Keratinocyte (primary cell): ENCODE measurements at regions not wholly inside any gene's neighbourhood (a gene's known extent, or its start where the extent isn't known, plus 50 kb on each side); places are given as distances from the start of the nearest gene placed in this dataset.

Source experiments
- DNase-seq: peaks from one replicate; pipeline ENCODE4 v3.0.0-alpha.2; 2011; ENCODE audit warnings: low read depth, missing footprints, low spot score
- FAIRE-seq: peaks from 2 replicates; lab custom pipeline; 2011; peaks lifted over from hg19 to GRCh38; lab: Jason Lieb, UNC
- H2AFZ ChIP-seq: 2 replicates; pipeline ENCODE4 v1.6.0; 2012; ENCODE audit warnings: low read length, control low read depth, inconsistent platforms; ENCODE audit not compliant: control insufficient read depth
- H3K27ac ChIP-seq: 2 replicates; pipeline ENCODE4 v1.5.1; 2011; ENCODE audit warnings: low read length; ENCODE audit not compliant: control insufficient read depth, insufficient read depth
- H3K27me3 ChIP-seq: 3 replicates; pipeline ENCODE4 v1.6.0; 2011; ENCODE audit warnings: low read length; ENCODE audit not compliant: control insufficient read depth, insufficient read depth; ENCODE audit errors: extremely low read depth
- H3K36me3 ChIP-seq, 2 experiments: 2 replicates in 1 of 2; 3 replicates in 1 of 2; pipeline ENCODE4 v1.5.1; 2011; ENCODE audit warnings: low read length in 2 of 2, mild to moderate bottlenecking in 1 of 2; ENCODE audit not compliant: control insufficient read depth in 2 of 2, insufficient read depth in 2 of 2; ENCODE audit errors: extremely low read depth in 1 of 2
- H3K4me1 ChIP-seq: 3 replicates; pipeline ENCODE4 v1.5.1; 2011; ENCODE audit warnings: low read length; ENCODE audit not compliant: control insufficient read depth, insufficient read depth; ENCODE audit errors: extremely low read depth
- H3K4me2 ChIP-seq: 3 replicates; pipeline ENCODE4 v1.6.0; 2011; ENCODE audit warnings: low read depth, low read length; ENCODE audit not compliant: control insufficient read depth, insufficient read depth; ENCODE audit errors: extremely low read depth
- H3K4me3 ChIP-seq, 3 experiments: fragments of 200-600 bp in 1 of 3; sonication (generic) in 1 of 3; 2 replicates in 2 of 3; 3 replicates in 1 of 3; pipeline ENCODE4 v1.5.1; 2011 to 2016; ENCODE audit warnings: low read length in 3 of 3, mild to moderate bottlenecking in 3 of 3, control low read depth in 2 of 3, inconsistent platforms in 1 of 3, low read depth in 1 of 3, mixed read lengths in 1 of 3, mixed run types in 1 of 3, moderate library complexity in 1 of 3; ENCODE audit not compliant: control insufficient read depth in 2 of 3, insufficient read depth in 2 of 3; ENCODE audit errors: extremely low read depth in 1 of 3
- H3K79me2 ChIP-seq: 2 replicates; pipeline ENCODE4 v1.6.0; 2012; ENCODE audit warnings: low read length; ENCODE audit not compliant: control insufficient read depth, insufficient read depth
- H3K9ac ChIP-seq: 3 replicates; pipeline ENCODE4 v1.6.0; 2011; ENCODE audit warnings: low read length; ENCODE audit not compliant: control insufficient read depth, insufficient read depth; ENCODE audit errors: extremely low read depth
- H3K9me1 ChIP-seq: 3 replicates; pipeline ENCODE4 v1.6.0; 2011; ENCODE audit warnings: low read length; ENCODE audit not compliant: control insufficient read depth, insufficient read depth; ENCODE audit errors: extremely low read depth
- H3K9me3 ChIP-seq: 2 replicates; pipeline ENCODE4 v1.5.1; 2012; ENCODE audit warnings: low read depth, low read length; ENCODE audit not compliant: control insufficient read depth
- H4K20me1 ChIP-seq: 3 replicates; pipeline ENCODE4 v1.6.0; 2011; ENCODE audit warnings: low read length; ENCODE audit not compliant: control insufficient read depth, insufficient read depth; ENCODE audit errors: extremely low read depth
- CTCF ChIP-seq, 3 experiments: IDR thresholded peaks in 1 of 3; conservative IDR thresholded peaks in 1 of 3; optimal IDR thresholded peaks in 1 of 3; 2 replicates in 2 of 3; 3 replicates in 1 of 3; pipeline versions ENCODE3 to v1.5.1; 2011; ENCODE audit warnings: low read length in 3 of 3, mild to moderate bottlenecking in 3 of 3, moderate library complexity in 2 of 3, control low read depth in 1 of 3, inconsistent platforms in 1 of 3; ENCODE audit not compliant: insufficient read depth in 2 of 3; ENCODE audit errors: extremely low read depth in 1 of 3
- EZH2 ChIP-seq: IDR thresholded peaks from one replicate; pipeline ENCODE4 v1.6.1; 2012; ENCODE audit warnings: inconsistent platforms, mild to moderate bottlenecking, low read length, moderate library complexity
- dilution Hi-C: fragments of 300-500 bp; cut with MboI; formaldehyde crosslinking; loops from one replicate; pipeline ENCODE4 v1.7.0; 2020; ENCODE audit warnings: low sequenced_read_pairs; ENCODE audit not compliant: extremely low pct_ligation_motif_present

- no peak overlapping the region for H3K4me2 ChIP-seq
- no peak overlapping the region for H3K9ac ChIP-seq
- dilution Hi-C loops: no loop called here
- H3K36me3 ChIP-seq: no peaks in the 10 kb centered on the region
- no peaks in the 10 kb centered on the region for H3K9me3 ChIP-seq
- H3K4me1 ChIP-seq: no peaks in the 10 kb centered on the region
- DNase-seq (no peak), FAIRE-seq (no peak)
- H3K79me2 ChIP-seq: no peaks in the 10 kb centered on the region
- H3K4me3 ChIP-seq: no peak overlapping the region
- no peak overlapping the region for H2AFZ ChIP-seq
- no peaks in the 10 kb centered on the region for H3K9me1 ChIP-seq
- peaks cover 70% of the 10 kb centered on the region for H3K27me3 ChIP-seq
- TF ChIP-seq EZH2: no peak
- TF ChIP-seq CTCF (optimal IDR thresholded peaks at IDR 0.05 in 1 of 3, IDR thresholded peaks at IDR 0.05 in 1 of 3, conservative IDR thresholded peaks at IDR 0.05 in 1 of 3; ENCODE audit: extremely low read depth in 1 of 3, insufficient read depth in 2 of 3, low read length in 3 of 3): no peak
- H3K27ac ChIP-seq: no peak overlapping the region
- H4K20me1 ChIP-seq: peaks cover 2% of the 10 kb centered on the region
These were observed 207.6 kb downstream of the UACA start for GRCh38 chr15:70555713-70556112.

DNA sequence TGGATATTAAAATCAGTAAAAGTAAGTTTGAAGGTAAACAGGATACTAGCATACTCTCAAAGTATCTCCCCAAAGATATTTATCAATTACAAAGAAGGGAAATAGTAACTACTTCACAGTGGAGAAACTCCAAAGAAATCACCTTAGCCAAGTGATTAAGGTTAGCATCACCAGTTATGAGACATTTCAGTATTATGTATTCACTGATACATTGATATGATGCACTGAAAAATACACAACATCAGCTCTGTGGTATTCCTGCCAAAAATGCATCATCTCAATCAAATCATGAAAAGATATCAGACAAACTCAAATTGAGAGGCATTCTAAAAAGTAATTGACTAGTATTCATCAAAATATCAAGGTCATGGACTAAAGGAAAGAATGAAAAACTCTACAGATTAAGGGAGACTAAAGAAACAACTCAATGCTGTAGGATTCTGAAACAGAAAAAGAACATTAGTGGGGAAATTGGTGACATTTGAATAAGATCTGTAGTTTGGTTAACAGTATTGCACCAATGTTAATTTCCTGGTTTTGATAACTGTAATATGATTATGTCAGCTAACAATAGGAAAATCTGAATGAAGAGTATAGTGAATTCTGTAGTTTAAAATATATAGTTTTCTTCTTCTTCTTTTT lies 215.4 kb downstream of the UACA start:
- Histone ChIP-seq H3K9ac (no peak overlapping the region), H2AFZ (no peak overlapping the region), H3K4me2 (no peak overlapping the region), H3K4me1 (no peaks in the 10 kb centered on the region), H3K9me3 (no peaks in the 10 kb centered on the region), H3K27me3 (peaks cover 21% of the 10 kb centered on the region), H4K20me1 (no peaks in the 10 kb centered on the region), H3K36me3 (no peaks in the 10 kb centered on the region), H3K4me3 (no peak overlapping the region), H3K27ac (no peak overlapping the region), H3K9me1 (no peaks in the 10 kb centered on the region), H3K79me2 (no peaks in the 10 kb centered on the region)
- TF ChIP-seq EZH2: no peak
- TF ChIP-seq CTCF (optimal IDR thresholded peaks at IDR 0.05 in 1 of 3, IDR thresholded peaks at IDR 0.05 in 1 of 3, conservative IDR thresholded peaks at IDR 0.05 in 1 of 3; ENCODE audit: extremely low read depth in 1 of 3, insufficient read depth in 2 of 3, low read length in 3 of 3): no peak
- dilution Hi-C loops: no loop called here
- DNase-seq: no peak
- no peak for FAIRE-seq
